ENCODE measurements at regions not wholly inside any gene's neighbourhood (a gene's known extent, or its start where the extent isn't known, plus 50 kb on each side); places are given as distances from the start of the nearest gene placed in this dataset.

GRCh38 chr13:68522184-68522583, 1292.0 kb upstream of the PCDH9 start:
- Histone ChIP-seq H3K27ac (replicated peaks) (no peak overlapping the region), H3K36me3 (no peaks in the 10 kb centered on the region), H3K4me1 (no peaks in the 10 kb centered on the region), H3K9me3 (replicated peaks) (peaks cover 25% of the 10 kb centered on the region), H3K27me3 (ENCODE audit: low read depth) (no peaks in the 10 kb centered on the region), H3K4me3 (no peak overlapping the region)
- TF ChIP-seq CTCF (IDR thresholded peaks at IDR 0.05; ENCODE audit: borderline replicate concordance), result no peak
- intact Hi-C loops (cut with micrococcal nuclease), result no loop called here
- DNase-seq, result no peak

GRCh38 chr13:68509734-68510621, 1279.8 kb upstream of the PCDH9 start:
- TF ChIP-seq CTCF (IDR thresholded peaks at IDR 0.05; ENCODE audit: borderline replicate concordance), result no peak
- Histone ChIP-seq H3K27ac (replicated peaks) (no peak overlapping the region), H3K4me1 (no peaks in the 10 kb centered on the region), H3K27me3 (ENCODE audit: low read depth) (no peaks in the 10 kb centered on the region), H3K4me3 (no peak overlapping the region), H3K36me3 (no peaks in the 10 kb centered on the region), H3K9me3 (replicated peaks) (no peaks in the 10 kb centered on the region)
- DNase-seq, result no peak
- intact Hi-C loops (cut with micrococcal nuclease), result no loop called here

- no peak for DNase-seq
- no peaks in the 10 kb centered on the region for H3K9me3 ChIP-seq (replicated peaks)
- intact Hi-C loops (cut with micrococcal nuclease), result no loop called here
- no peak for TF ChIP-seq CTCF (IDR thresholded peaks at IDR 0.05; ENCODE audit: borderline replicate concordance)
- H3K27ac ChIP-seq (replicated peaks), result no peak overlapping the region
- H3K4me3 ChIP-seq, result no peak overlapping the region
- no peaks in the 10 kb centered on the region for H3K27me3 ChIP-seq (ENCODE audit: low read depth)
- H3K36me3 ChIP-seq, result no peaks in the 10 kb centered on the region
- no peaks in the 10 kb centered on the region for H3K4me1 ChIP-seq
These were observed 1276.9 kb upstream of the PCDH9 start for GRCh38 chr13:68506888-68507551.

- Histone ChIP-seq H3K36me3 (no peaks in the 10 kb centered on the region), H3K9me3 (replicated peaks) (no peaks in the 10 kb centered on the region), H3K27me3 (ENCODE audit: low read depth) (no peaks in the 10 kb centered on the region), H3K4me3 (no peak overlapping the region), H3K27ac (replicated peaks) (no peak overlapping the region), H3K4me1 (no peaks in the 10 kb centered on the region)
- DNase-seq, result no peak
- no peak for TF ChIP-seq CTCF (IDR thresholded peaks at IDR 0.05; ENCODE audit: borderline replicate concordance)
- intact Hi-C loops (cut with micrococcal nuclease), result no loop called here
These were observed 1260.5 kb upstream of the PCDH9 start for GRCh38 chr13:68490594-68490993.

GRCh38 chr13:68481130-68481529, 1251.0 kb upstream of the PCDH9 start:
- H3K9me3 ChIP-seq (replicated peaks), result no peaks in the 10 kb centered on the region
- no peak overlapping the region for H3K27ac ChIP-seq (replicated peaks)
- intact Hi-C loops (cut with micrococcal nuclease), result no loop called here
- H3K27me3 ChIP-seq (ENCODE audit: low read depth), result no peaks in the 10 kb centered on the region
- TF ChIP-seq CTCF (IDR thresholded peaks at IDR 0.05; ENCODE audit: borderline replicate concordance), result no peak
- H3K4me3 ChIP-seq, result no peak overlapping the region
- DNase-seq, result no peak
- H3K36me3 ChIP-seq, result no peaks in the 10 kb centered on the region
- H3K4me1 ChIP-seq, result peaks cover 6% of the 10 kb centered on the region
